HEK293 (cell line): ENCODE measurements at regions not wholly inside any gene's neighbourhood (a gene's known extent, or its start where the extent isn't known, plus 50 kb on each side); places are given as distances from the start of the nearest gene placed in this dataset.

Source experiments
- KLF1 ChIP-seq: fragments of 450-650 bp; formaldehyde crosslinking; IDR thresholded peaks from 2 replicates; pipeline ENCODE4 v1.5.1; 2016; ENCODE audit warnings: missing biosample characterization, missing genetic modification characterization
- KLF16 ChIP-seq: fragments of 450-650 bp; formaldehyde crosslinking; IDR thresholded peaks from 2 replicates; pipeline ENCODE4 v1.5.1; 2017; ENCODE audit warnings: missing biosample characterization, missing genetic modification characterization
- SCRT2 ChIP-seq: fragments of 450-650 bp; formaldehyde crosslinking; IDR thresholded peaks from 2 replicates; pipeline ENCODE4 v1.5.1; 2016; ENCODE audit warnings: missing biosample characterization, missing genetic modification characterization
- ZNF184 ChIP-seq: fragments of 450-650 bp; IDR thresholded peaks from 2 replicates; pipeline ENCODE4 v1.5.1; 2018; ENCODE audit warnings: missing biosample characterization, mild to moderate bottlenecking, missing genetic modification characterization
- ZNF274 ChIP-seq, 2 experiments: fragments of 200-500 bp in 1 of 2; fragments of 450-650 bp in 1 of 2; sonication (Bioruptor generic) in 1 of 2; formaldehyde crosslinking in 1 of 2; IDR thresholded peaks; 2 replicates each; pipeline versions ENCODE4 v1.5.1 to v1.6.1; 2014 to 2016; ENCODE audit warnings: borderline replicate concordance in 1 of 2, inconsistent platforms in 1 of 2, low read length in 1 of 2, missing biosample characterization in 1 of 2, missing genetic modification characterization in 1 of 2
- ZNF302 ChIP-seq: fragments of 450-650 bp; formaldehyde crosslinking; IDR thresholded peaks from 2 replicates; pipeline ENCODE4 v1.5.1; 2016; ENCODE audit warnings: missing biosample characterization, missing genetic modification characterization, low read depth
- ZNF501 ChIP-seq: fragments of 450-650 bp; formaldehyde crosslinking; IDR thresholded peaks from 2 replicates; pipeline ENCODE4 v1.5.1; 2016; ENCODE audit warnings: missing biosample characterization, missing genetic modification characterization
- ZNF558 ChIP-seq: fragments of 450-650 bp; formaldehyde crosslinking; IDR thresholded peaks from 2 replicates; pipeline ENCODE4 v1.5.1; 2016; ENCODE audit warnings: missing biosample characterization, missing genetic modification characterization
- ZNF623 ChIP-seq: fragments of 450-650 bp; formaldehyde crosslinking; IDR thresholded peaks from 2 replicates; pipeline ENCODE4 v1.5.1; 2016; ENCODE audit warnings: missing biosample characterization, missing genetic modification characterization
- ZNF660 ChIP-seq: fragments of 450-650 bp; IDR thresholded peaks from 2 replicates; pipeline ENCODE4 v1.5.1; 2018; ENCODE audit warnings: missing biosample characterization, mild to moderate bottlenecking, missing genetic modification characterization
- TF ChIP-seq, protein P1 (sequence below): fragments of 450-650 bp; formaldehyde crosslinking; IDR thresholded peaks from 2 replicates; pipeline ENCODE4 v1.5.1; 2016; ENCODE audit warnings: missing biosample characterization, missing genetic modification characterization
- TF ChIP-seq, protein P2 (sequence below): fragments of 450-650 bp; formaldehyde crosslinking; IDR thresholded peaks from 2 replicates; pipeline ENCODE4 v1.5.1; 2016; ENCODE audit warnings: missing biosample characterization, missing genetic modification characterization, low read depth

- TF ChIP-seq, protein P1, sequence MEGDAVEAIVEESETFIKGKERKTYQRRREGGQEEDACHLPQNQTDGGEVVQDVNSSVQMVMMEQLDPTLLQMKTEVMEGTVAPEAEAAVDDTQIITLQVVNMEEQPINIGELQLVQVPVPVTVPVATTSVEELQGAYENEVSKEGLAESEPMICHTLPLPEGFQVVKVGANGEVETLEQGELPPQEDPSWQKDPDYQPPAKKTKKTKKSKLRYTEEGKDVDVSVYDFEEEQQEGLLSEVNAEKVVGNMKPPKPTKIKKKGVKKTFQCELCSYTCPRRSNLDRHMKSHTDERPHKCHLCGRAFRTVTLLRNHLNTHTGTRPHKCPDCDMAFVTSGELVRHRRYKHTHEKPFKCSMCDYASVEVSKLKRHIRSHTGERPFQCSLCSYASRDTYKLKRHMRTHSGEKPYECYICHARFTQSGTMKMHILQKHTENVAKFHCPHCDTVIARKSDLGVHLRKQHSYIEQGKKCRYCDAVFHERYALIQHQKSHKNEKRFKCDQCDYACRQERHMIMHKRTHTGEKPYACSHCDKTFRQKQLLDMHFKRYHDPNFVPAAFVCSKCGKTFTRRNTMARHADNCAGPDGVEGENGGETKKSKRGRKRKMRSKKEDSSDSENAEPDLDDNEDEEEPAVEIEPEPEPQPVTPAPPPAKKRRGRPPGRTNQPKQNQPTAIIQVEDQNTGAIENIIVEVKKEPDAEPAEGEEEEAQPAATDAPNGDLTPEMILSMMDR (tag by site-specific recombination): no peak
- TF ChIP-seq ZNF623 (no peak), ZNF184 (tag by site-specific recombination) (no peak), KLF16 (no peak), ZNF302 (no peak), ZNF501 (tag by site-specific recombination) (no peak), SCRT2 (tag by site-specific recombination) (no peak), ZNF660 (tag by site-specific recombination) (no peak), KLF1 (no peak), ZNF274 (IDR thresholded peaks at IDR 0.05; ENCODE audit: low read length) (no peak), ZNF274 (tag by site-specific recombination; IDR thresholded peaks at IDR 0.05; ENCODE audit: borderline replicate concordance) (no peak), ZNF558 (tag by site-specific recombination) (no peak)
- TF ChIP-seq, protein P2, sequence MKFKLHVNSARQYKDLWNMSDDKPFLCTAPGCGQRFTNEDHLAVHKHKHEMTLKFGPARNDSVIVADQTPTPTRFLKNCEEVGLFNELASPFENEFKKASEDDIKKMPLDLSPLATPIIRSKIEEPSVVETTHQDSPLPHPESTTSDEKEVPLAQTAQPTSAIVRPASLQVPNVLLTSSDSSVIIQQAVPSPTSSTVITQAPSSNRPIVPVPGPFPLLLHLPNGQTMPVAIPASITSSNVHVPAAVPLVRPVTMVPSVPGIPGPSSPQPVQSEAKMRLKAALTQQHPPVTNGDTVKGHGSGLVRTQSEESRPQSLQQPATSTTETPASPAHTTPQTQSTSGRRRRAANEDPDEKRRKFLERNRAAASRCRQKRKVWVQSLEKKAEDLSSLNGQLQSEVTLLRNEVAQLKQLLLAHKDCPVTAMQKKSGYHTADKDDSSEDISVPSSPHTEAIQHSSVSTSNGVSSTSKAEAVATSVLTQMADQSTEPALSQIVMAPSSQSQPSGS (tag by site-specific recombination): no peak
Measured at GRCh38 chr3:132237652-132238032, 79.6 kb upstream of the ACP3 start.
